Lung microvascular endothelial cell (primary cell): ENCODE measurements at regions not wholly inside any gene's neighbourhood (a gene's known extent, or its start where the extent isn't known, plus 50 kb on each side); places are given as distances from the start of the nearest gene placed in this dataset.

Source experiments
- DNase-seq, 2 donors: peaks; one replicate each; pipeline versions ENCODE4 v3.0.0 to v3.0.0-alpha.2; 2010; ENCODE audit warnings: low read depth in 2 of 2

GRCh38 chr7:113986216-113986615 lies 67.4 kb upstream of the PPP1R3A start:
- DNase-seq = no peak

- DNase-seq = no peak
Observed at GRCh38 chr7:113976508-113976907, 57.7 kb upstream of the PPP1R3A start.

GRCh38 chr7:113968713-113969112 lies 49.9 kb upstream of the PPP1R3A start:
- DNase-seq = no peak
